ENCODE measurements at regions not wholly inside any gene's neighbourhood (a gene's known extent, or its start where the extent isn't known, plus 50 kb on each side); places are given as distances from the start of the nearest gene placed in this dataset.

GRCh38 chr9:1414711-1415131 is 364.6 kb downstream of the DMRT2 start:
- DNase-seq (ENCODE audit: extremely low read depth in 1 of 2, low read depth in 1 of 2), result no peak

GRCh38 chr9:1415146-1415545 is 365.0 kb downstream of the DMRT2 start:
- no peak for DNase-seq (ENCODE audit: extremely low read depth in 1 of 2, low read depth in 1 of 2)

- DNase-seq (ENCODE audit: extremely low read depth in 1 of 2, low read depth in 1 of 2), result no peak
Observed at GRCh38 chr9:1416261-1416660, 366.1 kb downstream of the DMRT2 start.

GRCh38 chr9:1421436-1421835 is 371.3 kb downstream of the DMRT2 start:
- no peak for DNase-seq (ENCODE audit: extremely low read depth in 1 of 2, low read depth in 1 of 2)

GRCh38 chr9:1427875-1428274 is 377.7 kb downstream of the DMRT2 start:
- no peak for DNase-seq (ENCODE audit: extremely low read depth in 1 of 2, low read depth in 1 of 2)

- DNase-seq (ENCODE audit: extremely low read depth in 1 of 2, low read depth in 1 of 2), result no peak
Observed at GRCh38 chr9:1429297-1429696, 379.1 kb downstream of the DMRT2 start.

- DNase-seq (ENCODE audit: extremely low read depth in 1 of 2, low read depth in 1 of 2), result no peak
Observed at GRCh38 chr9:1431461-1431860, 381.3 kb downstream of the DMRT2 start.

GRCh38 chr9:1434052-1434767 is 384.1 kb downstream of the DMRT2 start:
- no peak for DNase-seq (ENCODE audit: extremely low read depth in 1 of 2, low read depth in 1 of 2)

GRCh38 chr9:1434811-1435210 is 384.7 kb downstream of the DMRT2 start:
- DNase-seq (ENCODE audit: extremely low read depth in 1 of 2, low read depth in 1 of 2), result no peak

- no peak for DNase-seq (ENCODE audit: extremely low read depth in 1 of 2, low read depth in 1 of 2)
Observed at GRCh38 chr9:1440256-1440655, 390.1 kb downstream of the DMRT2 start.

GRCh38 chr9:1442105-1442504 is 391.9 kb downstream of the DMRT2 start:
- DNase-seq (ENCODE audit: extremely low read depth in 1 of 2, low read depth in 1 of 2), result no peak

- DNase-seq (ENCODE audit: extremely low read depth in 1 of 2, low read depth in 1 of 2), result no peak
Observed at GRCh38 chr9:1443450-1443849, 393.3 kb downstream of the DMRT2 start.

- no peak for DNase-seq (ENCODE audit: extremely low read depth in 1 of 2, low read depth in 1 of 2)
Observed at GRCh38 chr9:1446671-1447070, 396.5 kb downstream of the DMRT2 start.

- DNase-seq (ENCODE audit: extremely low read depth in 1 of 2, low read depth in 1 of 2), result no peak
Observed at GRCh38 chr9:1453636-1454035, 403.5 kb downstream of the DMRT2 start.

GRCh38 chr9:1454211-1454610 is 404.1 kb downstream of the DMRT2 start:
- no peak for DNase-seq (ENCODE audit: extremely low read depth in 1 of 2, low read depth in 1 of 2)

- no peak for DNase-seq (ENCODE audit: extremely low read depth in 1 of 2, low read depth in 1 of 2)
Observed at GRCh38 chr9:1454616-1455347, 404.6 kb downstream of the DMRT2 start.

- no peak for DNase-seq (ENCODE audit: extremely low read depth in 1 of 2, low read depth in 1 of 2)
Observed at GRCh38 chr9:1455766-1456165, 405.6 kb downstream of the DMRT2 start.

GRCh38 chr9:1456301-1457024 is 406.3 kb downstream of the DMRT2 start:
- no peak for DNase-seq (ENCODE audit: extremely low read depth in 1 of 2, low read depth in 1 of 2)

GRCh38 chr9:1457460-1457859 is 407.3 kb downstream of the DMRT2 start:
- no peak for DNase-seq (ENCODE audit: extremely low read depth in 1 of 2, low read depth in 1 of 2)

- no peak for DNase-seq (ENCODE audit: extremely low read depth in 1 of 2, low read depth in 1 of 2)
Observed at GRCh38 chr9:1458503-1458902, 408.3 kb downstream of the DMRT2 start.

GRCh38 chr9:1460143-1460769 is 410.1 kb downstream of the DMRT2 start:
- DNase-seq (ENCODE audit: extremely low read depth in 1 of 2, low read depth in 1 of 2), result no peak

Data from stimulated activated CD8-positive, alpha-beta memory T cell treated with anti-CD3 and anti-CD28 coated beads, Interleukin-7, amount 100 ng/mL, for 48 hours (primary cell).